ENCODE measurements at regions not wholly inside any gene's neighbourhood (a gene's known extent, or its start where the extent isn't known, plus 50 kb on each side); places are given as distances from the start of the nearest gene placed in this dataset.
"Not testable (repeated sequence)": the region's sequence is repeated elsewhere in the genome, so short reads cannot be mapped to it uniquely, and the experiment has no call there.

DNA sequence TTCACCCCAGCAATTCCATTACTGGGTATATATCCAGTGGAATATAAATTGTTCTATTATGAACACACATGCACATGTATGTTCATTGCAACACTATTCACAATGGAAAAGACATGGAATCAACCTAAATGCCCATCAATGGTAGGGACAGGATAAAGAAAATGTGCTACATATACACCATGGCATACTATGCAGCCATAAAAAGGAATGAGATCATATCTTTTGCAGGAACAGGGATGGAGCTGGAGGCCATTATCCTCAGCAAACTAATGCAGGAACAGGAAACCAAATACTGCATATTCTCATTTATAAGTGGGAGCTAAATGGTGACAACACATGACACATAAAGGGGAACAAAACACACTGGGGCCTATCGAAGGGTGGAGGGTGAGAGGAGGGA, 112.6 kb upstream of the IVNS1ABP start:
- not testable (repeated sequence) for DNase-seq

GRCh38 chr1:185427776-185428175, 110.7 kb upstream of the IVNS1ABP start:
- no peak for DNase-seq

- DNase-seq, result no peak
Observed at GRCh38 chr1:185427264-185427663, 110.2 kb upstream of the IVNS1ABP start.

GRCh38 chr1:185426848-185427247, 109.8 kb upstream of the IVNS1ABP start:
- no peak for DNase-seq

GRCh38 chr1:185425163-185425562, 108.1 kb upstream of the IVNS1ABP start:
- DNase-seq, result no peak

- no peak for DNase-seq
Observed at GRCh38 chr1:185421485-185422107, 104.6 kb upstream of the IVNS1ABP start.

GRCh38 chr1:185420588-185421081, 103.6 kb upstream of the IVNS1ABP start:
- no peak for DNase-seq

DNA sequence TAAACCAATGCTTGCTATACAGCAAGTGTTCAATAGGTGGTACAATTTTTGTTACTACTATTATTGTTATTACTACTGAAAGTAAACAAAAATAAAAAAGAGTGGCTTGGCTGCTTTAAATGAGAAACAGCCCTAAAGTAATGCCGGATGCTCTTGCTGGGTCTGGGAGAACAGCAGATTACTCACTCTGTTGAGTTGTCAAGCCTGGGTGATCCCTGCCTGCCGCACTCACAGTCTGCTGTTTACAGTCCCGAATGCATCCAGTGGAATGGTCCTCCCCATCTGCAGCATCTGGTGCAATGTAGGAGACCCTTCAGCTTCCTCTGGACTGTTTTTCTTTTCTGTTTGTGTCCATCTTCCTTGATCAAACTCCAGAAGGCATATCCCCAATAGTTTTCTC, 102.7 kb upstream of the IVNS1ABP start:
- DNase-seq, result no peak

DNA sequence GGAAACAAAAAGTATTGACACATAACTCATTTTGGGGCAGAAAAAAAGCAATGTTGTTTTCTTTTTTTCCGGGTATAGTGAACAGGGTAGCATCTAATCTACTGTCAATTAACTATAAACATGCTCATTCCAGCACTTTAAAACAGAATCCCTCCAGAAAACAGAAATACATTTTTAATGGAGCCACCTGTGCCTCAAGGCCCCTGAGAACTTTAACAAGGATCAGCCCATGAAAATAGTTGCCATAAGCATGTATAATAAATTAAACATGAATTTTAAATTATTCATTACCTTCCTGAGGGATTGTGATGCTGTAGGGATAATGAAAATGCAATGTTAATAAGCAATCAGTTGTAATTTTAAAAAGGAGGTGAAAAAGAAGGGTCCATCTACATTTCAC, 101.4 kb upstream of the IVNS1ABP start:
- DNase-seq, result no peak

DNA sequence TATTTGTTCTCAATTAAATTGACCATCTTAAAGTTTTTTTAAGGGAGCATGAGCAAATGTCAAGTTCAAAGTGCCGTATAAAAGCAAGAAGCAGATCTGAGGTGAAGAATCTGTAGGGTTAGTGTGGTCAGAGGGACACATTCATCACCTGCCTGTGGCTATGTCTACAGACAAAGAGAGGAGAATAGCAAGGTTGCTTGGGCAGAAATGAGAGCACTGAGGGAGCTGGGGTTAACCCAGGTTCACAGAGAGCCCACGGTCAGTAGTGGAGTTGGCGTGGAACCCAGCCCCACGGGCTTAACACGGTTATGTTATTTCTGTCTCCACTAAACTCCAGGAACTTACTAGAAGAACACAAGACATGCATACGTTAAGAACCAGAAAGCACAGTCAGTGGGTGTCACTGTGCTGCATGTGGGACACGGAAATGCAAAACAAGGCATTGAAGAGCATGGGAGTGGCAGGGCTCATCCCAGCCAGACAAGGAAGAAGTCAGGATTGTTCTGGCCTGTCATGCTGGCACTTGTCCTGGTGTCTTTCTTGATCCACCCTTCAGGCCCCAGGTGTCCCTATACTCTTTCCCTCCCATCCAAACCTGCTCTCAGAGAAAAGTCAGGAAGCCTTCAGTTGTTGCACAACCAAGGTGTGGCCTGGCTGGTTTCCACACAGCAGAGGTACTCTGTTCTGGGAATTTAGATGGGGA, 95.5 kb upstream of the IVNS1ABP start:
- DNase-seq, result no peak

GRCh38 chr1:185409763-185410528, 92.9 kb upstream of the IVNS1ABP start:
- DNase-seq, result no peak

DNA sequence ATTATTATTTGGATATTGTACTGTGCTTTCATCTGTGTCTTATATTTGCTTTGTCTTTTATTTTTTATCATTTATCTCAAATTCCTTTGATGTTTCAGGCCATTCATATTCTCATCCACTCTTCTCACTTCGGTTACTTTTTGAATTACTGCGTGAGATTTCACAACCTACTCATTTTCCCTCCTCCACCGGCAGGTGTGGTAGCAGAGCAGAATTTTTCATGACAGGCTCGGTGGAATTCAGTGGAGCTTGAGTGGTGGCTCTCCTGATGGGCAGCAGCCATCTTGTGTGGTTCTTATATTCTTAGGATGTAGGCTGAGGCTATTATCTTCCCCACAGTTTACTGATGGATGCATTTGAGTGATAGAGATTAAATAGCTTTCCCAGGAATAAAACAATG, 92.3 kb upstream of the IVNS1ABP start:
- no peak for DNase-seq

DNA sequence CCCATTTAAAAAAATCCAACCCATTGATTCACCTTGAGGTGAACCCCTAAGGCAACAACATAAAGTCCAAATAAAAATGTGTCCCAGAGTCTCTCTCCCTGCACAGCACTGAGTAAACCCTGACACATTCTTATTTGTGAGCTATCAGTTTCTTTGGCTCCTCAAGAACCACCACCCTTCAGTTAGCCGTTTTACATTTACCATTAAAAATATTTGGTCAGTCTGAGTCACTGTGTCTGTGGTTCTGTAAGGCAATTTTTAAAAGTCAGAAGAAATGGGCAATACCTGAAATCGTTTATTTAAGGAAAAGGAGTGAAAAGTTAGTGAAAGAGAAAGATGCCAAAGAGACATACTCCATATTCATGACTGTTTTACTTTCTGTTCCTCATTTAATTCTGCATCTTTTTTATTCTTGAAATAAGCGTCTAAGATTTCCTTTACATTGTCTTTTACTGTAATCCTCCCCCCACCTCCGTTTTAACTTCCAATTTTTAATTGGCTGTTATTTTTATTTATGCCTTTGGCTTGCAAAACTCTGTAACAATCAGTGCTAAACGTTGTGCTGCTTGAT, 91.7 kb upstream of the IVNS1ABP start:
- no peak for DNase-seq

DNA sequence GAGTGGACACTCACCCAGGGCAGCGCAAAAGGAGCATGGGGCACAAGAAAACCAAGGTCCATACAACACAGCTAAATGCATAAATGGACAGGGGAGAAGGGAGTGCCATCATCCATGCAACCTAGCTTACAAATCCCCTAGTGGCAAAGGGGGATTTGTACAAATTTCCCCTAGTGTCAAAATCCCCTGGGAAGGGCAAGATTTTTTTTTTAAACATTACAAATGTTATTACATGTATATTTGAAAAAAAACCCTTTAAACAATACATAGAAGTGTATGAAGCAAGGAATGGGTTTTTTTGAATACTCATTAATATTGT, 89.6 kb upstream of the IVNS1ABP start:
- DNase-seq, result no peak

- no peak for DNase-seq
Observed at GRCh38 chr1:185406006-185406690, 89.1 kb upstream of the IVNS1ABP start.

DNA sequence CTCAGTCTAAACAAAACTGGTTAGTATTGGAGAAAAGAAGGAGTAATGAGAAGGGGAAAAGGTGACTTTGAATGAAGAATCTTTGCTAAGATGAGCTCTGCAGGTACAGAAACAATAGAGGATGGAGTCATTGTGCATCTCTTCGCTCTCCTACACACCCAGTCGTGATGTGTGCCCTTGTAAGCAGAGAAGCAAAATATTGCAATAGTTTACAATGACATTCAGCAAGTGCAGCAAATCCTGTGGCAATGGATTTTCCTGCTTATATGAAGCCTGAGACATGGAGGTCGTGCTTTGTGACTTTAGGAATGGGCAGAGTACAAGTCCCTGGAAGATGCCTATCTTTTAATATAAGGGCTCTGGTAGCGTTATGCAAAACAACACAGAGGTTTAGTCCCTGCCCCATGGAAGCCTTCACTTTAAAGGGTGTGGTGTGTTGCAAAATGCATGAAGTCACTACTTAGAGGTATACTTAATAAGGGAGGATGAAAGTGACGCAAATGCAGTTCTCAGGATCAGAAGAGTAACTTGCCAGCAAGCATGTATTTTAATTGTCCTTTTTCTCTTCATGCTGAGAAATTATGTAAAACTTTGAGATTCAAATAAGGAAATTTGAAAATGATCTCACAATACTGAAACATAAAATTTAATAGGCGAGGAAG, 88.0 kb upstream of the IVNS1ABP start:
- DNase-seq, result no peak

GRCh38 chr1:185404291-185404690, 87.2 kb upstream of the IVNS1ABP start:
- DNase-seq, result no peak

- DNase-seq, result no peak
Observed at GRCh38 chr1:185402930-185403329, 85.9 kb upstream of the IVNS1ABP start.

DNA sequence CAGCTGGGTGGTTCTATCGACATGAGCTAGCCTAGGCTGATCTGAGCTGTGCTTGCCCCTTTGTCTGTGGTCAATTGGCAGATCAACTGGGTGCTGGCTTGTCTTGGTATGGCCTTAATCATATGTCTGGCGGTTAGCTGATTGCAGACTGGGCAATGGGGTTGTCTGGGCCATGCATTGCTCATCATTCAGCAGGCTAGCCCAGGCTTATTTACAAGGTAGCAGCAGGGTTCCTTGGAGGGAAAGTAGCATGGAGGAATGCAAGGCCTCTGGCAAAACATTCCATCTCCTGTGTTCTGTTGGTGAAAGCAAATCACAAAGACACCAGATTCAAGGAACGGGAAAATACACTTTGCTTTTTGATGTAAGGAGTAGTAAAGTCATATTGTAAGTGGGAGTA, 84.0 kb upstream of the IVNS1ABP start:
- no peak for DNase-seq

GRCh38 chr1:185400052-185400451, 83.0 kb upstream of the IVNS1ABP start:
- DNase-seq, result no peak

DNA sequence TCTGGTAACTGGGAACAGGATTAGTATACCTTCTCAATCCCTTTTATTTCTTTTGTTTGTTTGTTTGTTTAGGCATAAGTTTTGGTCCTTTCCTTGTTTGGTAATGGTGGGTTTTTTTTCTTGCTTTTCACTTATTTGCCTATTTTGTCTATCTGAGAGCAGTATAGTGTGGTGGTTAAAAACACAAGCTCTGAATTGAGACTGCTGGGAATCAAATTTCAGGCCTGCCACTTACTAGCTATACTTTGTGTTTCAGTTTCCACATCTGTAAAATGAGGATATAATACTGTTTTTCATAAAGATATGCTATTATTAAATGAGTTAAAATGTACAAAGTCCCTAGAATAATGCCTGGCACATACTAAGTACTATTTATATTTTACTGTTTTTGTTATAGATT, 81.6 kb upstream of the IVNS1ABP start:
- no peak for DNase-seq

- no peak for DNase-seq
Observed at GRCh38 chr1:185398022-185398421, 81.0 kb upstream of the IVNS1ABP start.

- no peak for DNase-seq
Observed at GRCh38 chr1:185397183-185397582, 80.1 kb upstream of the IVNS1ABP start.
